GM21576 (cell line): ENCODE measurements at regions not wholly inside any gene's neighbourhood (a gene's known extent, or its start where the extent isn't known, plus 50 kb on each side); places are given as distances from the start of the nearest gene placed in this dataset.

Source experiments
- ATAC-seq: cut with Tn5 transposase; IDR thresholded peaks from one replicate; pipeline ENCODE4 v1.9.1; 2021; ENCODE audit warnings: mild to moderate bottlenecking, moderate library complexity; ENCODE audit not compliant: unreplicated experiment

DNA sequence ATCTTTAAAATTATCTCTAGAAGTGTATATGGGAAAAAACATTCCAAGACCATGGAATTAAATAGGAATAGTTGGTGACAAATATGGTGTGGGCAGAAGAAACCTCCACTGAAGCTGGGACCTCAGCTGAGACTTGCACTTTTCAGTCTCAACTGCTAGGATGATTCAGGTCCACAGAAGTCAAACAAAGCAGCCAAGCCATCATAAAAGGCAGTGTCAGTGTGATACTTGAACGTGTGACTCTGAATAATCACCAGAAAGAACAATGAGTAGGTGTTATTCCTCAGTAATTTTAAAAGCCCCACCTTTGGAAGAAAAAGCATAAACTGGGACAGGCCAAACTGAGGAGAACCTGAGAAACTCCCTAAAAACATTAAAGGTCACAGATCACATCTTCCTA is 90.7 kb downstream of the ZNF281 start:
- no peak for ATAC-seq

GRCh38 chr1:200317236-200317635 is 92.6 kb downstream of the ZNF281 start:
- no peak for ATAC-seq

DNA sequence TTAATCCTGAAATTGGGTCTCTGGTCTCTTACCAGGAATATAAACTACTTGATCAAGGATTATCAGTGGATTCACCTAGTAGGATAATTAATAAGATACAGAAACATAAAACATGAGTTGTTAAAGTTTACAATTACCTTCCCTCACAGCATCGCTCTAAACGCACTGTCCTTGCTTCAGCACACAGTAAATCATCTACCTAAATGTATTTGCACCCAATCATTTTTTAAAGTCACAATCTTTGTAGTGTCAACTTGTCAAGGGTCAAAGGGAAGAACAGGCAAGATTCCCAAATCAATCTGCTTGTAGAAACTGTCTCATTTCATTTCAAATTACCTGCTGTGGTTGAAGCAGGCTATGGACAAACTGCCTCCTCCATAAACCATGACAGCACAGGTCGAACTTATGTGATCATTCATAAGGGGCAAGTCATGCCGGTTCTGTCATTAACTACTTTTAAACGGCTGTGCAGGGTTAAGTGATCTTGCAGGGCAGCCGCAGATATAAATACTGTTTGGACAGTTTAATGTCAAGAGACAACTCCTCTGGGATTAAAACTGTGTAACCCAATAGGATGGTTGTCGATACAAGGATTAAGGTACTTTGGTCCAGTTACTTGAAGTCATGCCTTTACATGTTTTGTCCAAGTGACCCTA is 93.6 kb downstream of the ZNF281 start:
- ATAC-seq, result no peak

DNA sequence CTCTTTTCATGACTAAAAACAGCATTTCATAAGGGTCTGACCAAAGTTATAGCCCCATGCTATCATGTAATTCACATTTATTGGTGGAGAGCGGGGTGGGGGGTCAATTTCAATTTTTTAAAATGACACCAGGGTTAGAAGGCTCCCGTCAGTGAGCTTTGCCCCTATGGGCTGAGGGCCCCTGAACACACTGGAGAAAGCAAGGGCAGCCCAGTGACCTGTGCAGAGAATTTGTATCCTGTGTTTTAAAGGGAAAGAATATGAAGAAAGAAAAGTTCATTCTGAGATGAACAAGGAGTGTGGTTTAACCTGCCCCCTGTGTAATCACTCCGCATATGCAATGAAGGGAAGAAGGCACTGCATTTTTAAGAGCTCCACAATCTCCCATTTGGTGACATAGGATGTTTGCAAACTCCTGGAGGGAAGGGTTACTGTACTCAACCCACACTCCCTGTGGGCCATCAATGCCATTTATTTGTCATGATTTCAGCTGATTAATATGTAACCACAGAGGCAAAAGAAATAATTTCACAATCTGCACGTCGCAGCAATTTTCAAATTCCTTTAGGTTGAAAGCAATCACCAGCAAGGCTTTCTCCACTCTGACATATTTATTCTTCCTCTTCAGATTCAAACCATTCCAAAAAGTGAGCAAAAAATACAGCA is 95.6 kb downstream of the ZNF281 start:
- no peak for ATAC-seq

- no peak for ATAC-seq
Observed at GRCh38 chr1:200311256-200311655, 98.6 kb downstream of the ZNF281 start.

DNA sequence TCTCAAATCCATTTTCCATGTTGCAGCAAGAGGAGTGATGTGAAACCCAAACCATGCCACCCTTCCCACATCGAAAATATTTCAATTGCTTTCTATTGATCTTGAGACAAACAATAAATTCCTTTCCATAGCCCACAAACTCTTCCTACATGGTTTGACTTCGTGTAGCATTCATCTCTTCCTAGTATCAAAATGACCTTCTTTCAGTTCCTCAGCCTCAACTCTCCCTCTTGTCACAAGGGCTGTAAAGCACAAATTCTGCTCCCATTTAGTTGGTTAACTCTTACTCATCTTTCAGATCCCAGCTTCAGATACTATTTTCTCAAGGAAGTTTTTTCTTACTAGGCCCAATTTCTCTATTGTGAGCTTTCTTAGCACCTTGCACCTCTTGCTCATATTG is 99.0 kb downstream of the ZNF281 start:
- no peak for ATAC-seq

DNA sequence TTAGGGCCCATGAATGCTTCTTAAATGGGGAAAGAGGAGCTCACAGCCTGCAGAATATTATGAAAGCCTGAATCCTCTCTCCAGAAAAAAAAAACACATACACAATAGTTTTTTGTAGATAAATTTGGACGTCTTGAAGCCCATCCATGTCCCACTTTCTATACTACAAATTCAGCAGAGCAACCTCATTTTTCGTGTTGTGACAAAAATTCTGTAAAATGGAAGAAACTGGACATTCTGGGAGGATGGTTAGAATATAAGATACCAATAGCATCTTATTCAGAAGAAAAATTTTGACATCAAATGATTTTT is 102.1 kb downstream of the ZNF281 start:
- no peak for ATAC-seq

GRCh38 chr1:200306944-200307754 is 102.7 kb downstream of the ZNF281 start:
- peak; percentile 51 for ATAC-seq

DNA sequence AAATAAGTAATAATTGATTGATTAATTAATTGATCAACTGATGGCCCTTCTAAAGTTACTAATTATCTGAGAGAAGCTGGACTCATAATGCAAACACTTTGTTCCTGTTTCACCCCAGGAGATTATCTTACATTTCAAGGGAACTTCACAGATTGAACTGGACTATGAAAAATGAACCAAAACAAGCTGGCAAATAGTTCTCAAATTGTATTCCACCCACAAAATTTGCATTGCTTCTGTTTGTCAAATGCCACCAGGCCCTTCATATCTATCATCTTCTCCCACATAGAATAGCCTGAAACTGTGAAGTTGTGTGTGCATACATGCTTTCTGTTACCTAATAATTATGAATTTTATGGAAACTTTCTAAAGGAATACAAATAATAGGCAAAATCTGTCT is 104.0 kb downstream of the ZNF281 start:
- no peak for ATAC-seq

DNA sequence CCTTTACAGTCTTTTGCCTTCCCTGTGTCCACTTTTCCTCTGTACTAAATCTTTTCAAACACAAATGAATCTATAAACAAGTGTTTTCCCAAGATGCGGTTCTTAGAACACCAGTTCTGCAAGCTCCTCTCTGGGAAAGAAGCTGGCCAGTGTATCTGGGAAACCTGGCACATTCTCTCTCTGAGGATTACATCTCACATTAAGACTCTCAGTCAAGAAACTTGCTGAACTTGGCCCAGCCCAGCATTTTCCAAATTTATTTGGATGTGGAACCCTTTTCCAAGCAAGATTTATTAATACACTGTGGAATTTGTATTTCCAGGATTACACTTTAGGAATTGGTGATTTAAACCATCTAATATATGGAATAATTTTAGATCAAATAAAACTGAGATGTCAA is 105.7 kb downstream of the ZNF281 start:
- ATAC-seq, result no peak

DNA sequence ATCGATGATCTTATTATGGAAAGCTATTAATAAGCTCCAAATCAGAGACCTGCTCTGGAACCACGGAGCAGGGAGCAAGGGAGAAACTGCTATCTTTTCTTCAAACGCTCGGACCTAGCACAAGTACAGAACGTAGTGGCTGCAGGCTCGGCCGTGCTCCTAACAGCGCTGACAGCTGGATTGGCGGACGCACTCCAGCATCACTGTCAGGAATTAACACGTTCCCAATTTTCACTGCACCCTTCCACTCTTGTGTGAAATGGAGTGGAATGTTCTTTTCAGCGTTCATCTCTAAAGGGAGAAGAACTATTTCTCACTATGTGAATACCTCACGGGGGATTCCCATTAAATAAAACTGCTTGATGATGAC is 106.9 kb downstream of the ZNF281 start:
- ATAC-seq, result no peak

DNA sequence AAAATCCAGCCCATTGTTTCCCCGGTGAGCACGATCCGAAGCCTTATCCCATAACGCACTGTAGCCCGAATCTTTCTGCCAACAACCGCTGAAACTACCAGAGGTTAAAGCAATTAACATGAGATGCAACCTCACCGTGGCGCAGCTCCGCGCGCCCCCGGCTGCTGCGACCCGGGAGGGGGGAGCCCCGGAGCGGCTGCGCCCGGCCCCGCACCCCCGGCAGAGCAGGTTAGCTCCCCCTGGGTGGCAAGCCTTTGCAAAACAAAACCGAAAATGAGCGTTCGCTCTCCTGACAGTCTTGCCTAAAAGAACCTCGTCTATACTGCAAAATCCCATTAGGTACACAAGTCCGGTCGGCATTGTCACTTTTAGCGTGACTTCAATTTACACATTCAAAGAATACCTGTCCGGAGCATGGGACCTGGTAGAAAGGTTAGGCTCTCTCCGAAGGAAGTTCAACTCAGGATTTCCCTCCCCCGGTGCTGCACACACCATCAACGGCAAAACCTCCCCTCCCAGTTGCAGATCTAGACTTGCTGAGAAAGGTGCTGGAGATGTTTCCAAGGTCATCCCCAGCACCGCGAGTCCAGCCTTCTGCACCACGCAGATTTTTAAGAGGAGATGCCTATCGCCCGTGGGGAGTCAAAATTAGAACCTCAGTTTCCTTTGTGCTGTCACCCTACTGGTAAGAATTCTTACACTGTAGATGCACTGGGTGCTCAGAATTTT is 107.5 kb downstream of the ZNF281 start:
- ATAC-seq, result peak; percentile 61

DNA sequence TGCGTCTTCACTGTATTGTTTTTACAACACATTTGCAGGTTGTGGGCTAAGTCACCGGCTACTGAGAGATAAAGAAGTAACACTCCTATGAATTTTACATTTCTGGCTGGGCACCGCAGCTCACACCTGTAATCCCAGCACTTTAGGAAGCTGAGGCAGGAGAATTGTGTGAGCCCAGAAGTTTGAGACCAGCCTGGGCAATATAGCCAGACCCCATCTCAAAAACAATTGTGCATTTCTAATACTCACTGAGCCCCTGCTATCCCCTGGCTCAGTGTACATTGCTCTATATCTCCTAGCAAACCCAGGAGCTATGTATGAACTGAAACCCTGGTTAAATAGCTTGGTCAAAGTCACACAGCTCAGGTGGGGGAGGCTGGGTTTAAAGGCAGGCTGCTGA is 108.7 kb downstream of the ZNF281 start:
- ATAC-seq, result no peak

GRCh38 chr1:200299571-200299970 is 110.3 kb downstream of the ZNF281 start:
- ATAC-seq, result no peak

DNA sequence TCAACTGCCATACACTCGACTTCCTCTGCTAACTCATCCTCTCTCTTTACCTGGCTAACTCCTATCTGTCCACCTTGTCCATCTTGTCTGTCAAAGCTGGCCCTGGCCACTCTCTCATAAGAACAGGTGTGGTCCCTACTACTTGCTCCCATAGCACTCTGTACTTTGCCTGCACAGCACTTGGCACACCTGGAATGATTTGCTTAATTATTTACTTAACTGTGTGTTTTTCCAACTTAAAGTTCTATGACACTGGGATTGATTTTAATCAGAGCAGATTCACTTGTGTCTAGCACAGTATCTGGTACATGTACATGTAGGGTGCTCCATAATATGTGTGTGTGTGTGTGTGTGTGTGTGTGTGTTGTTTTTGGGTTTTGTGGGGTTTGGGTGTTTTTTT is 111.6 kb downstream of the ZNF281 start:
- no peak for ATAC-seq

GRCh38 chr1:200296091-200296661 is 113.7 kb downstream of the ZNF281 start:
- no peak for ATAC-seq

- ATAC-seq, result no peak
Observed at GRCh38 chr1:200294241-200294640, 115.6 kb downstream of the ZNF281 start.

DNA sequence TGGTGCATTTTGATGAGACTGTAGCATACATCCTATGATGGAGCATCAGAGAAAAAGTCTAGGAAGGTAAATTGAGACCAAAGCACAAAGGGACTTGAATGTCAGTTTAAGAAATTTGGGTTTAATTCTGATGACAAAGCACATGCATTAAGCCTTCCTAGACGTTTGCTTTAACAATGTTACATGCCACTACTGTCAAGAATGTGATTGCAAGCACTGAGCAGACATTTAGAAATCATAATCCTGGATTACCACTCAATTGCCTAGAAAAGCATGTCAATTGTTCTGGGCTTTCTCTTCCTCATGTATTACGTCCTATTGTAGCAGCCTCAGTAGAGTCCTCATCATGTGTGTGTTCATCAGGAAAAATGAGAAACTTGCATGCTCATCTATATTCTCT is 117.1 kb downstream of the ZNF281 start:
- no peak for ATAC-seq

DNA sequence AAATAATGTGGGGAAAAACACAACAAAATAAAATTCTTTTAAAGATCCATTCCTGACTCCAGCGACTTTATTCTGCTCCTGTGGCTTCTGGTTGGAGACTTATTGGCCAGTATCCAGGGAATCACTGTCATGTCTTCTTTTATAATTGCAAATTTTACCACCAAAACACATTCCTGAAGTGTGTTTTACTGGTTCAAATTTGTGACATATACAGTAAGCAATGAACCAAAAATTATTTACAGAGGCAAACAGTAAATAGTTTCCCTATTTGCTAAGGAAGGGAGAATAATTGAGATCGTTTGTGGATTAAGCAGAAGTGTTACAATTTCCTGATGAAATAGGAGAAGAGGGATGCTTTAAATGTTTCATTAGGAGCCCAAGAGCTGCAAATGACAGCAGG is 118.7 kb downstream of the ZNF281 start:
- ATAC-seq, result no peak

GRCh38 chr1:200290010-200290685 is 119.7 kb downstream of the ZNF281 start:
- no peak for ATAC-seq

DNA sequence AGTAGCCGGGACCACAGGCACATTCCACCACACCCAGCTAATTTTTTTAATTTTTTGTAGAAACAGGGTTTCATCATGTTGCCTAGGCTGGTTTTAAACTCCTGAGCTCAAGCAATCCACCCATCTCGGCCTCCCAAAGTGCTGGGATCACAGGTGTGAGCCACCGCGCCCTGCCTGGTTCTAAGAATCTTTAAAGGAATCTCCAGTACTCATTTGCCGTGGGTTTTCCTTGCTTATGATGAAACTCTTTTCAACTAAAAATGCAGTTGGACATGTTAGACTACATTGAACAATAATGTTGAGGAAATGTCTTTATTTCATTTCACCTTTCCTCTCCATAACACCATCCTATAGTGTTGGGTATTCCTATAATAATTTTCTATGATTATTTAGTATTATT is 121.6 kb downstream of the ZNF281 start:
- no peak for ATAC-seq
